BE2C (cell line): ENCODE measurements at regions not wholly inside any gene's neighbourhood (a gene's known extent, or its start where the extent isn't known, plus 50 kb on each side); places are given as distances from the start of the nearest gene placed in this dataset.

Experiments
- DNase-seq: peaks from one replicate; pipeline ENCODE4 v3.0.0-alpha.2; 2020
- H3K27me3 ChIP-seq: fragments of 250-450 bp; sonication (Bioruptor Pico); 2 replicates; pipeline ENCODE4 v1.5.1; 2020; ENCODE audit warnings: mild to moderate bottlenecking
- H3K36me3 ChIP-seq: fragments of 250-450 bp; sonication (Bioruptor Pico); 2 replicates; pipeline ENCODE4 v1.5.1; 2020; ENCODE audit warnings: mild to moderate bottlenecking
- H3K4me1 ChIP-seq: fragments of 250-450 bp; sonication (Bioruptor Pico); 2 replicates; pipeline ENCODE4 v1.5.1; 2020
- H3K4me3 ChIP-seq: 2 replicates; pipeline ENCODE4 v1.5.1; 2011; ENCODE audit warnings: low read depth, low read length
- H3K9me3 ChIP-seq: fragments of 250-450 bp; sonication (Bioruptor Pico); 2 replicates; pipeline ENCODE4 v1.5.1; 2020
- CTCF ChIP-seq: IDR thresholded peaks from 2 replicates; pipeline ENCODE4 v1.5.1; 2012; ENCODE audit warnings: mild to moderate bottlenecking, low read depth, low read length

- no peak for DNase-seq
- H3K36me3 ChIP-seq, result no peaks in the 10 kb centered on the region
- H3K4me1 ChIP-seq, result no peaks in the 10 kb centered on the region
- H3K27me3 ChIP-seq, result no peaks in the 10 kb centered on the region
- H3K4me3 ChIP-seq, result no peak overlapping the region
- no peak for TF ChIP-seq CTCF
- H3K9me3 ChIP-seq, result no peaks in the 10 kb centered on the region
These were observed 246.7 kb downstream of the RFC3 start for GRCh38 chr13:34064456-34065205.

GRCh38 chr13:34065928-34066327 lies 248.0 kb downstream of the RFC3 start:
- no peaks in the 10 kb centered on the region for H3K9me3 ChIP-seq
- H3K36me3 ChIP-seq, result no peaks in the 10 kb centered on the region
- no peak for TF ChIP-seq CTCF
- no peak overlapping the region for H3K4me3 ChIP-seq
- no peaks in the 10 kb centered on the region for H3K27me3 ChIP-seq
- no peak for DNase-seq
- H3K4me1 ChIP-seq, result no peaks in the 10 kb centered on the region

- H3K36me3 ChIP-seq, result no peaks in the 10 kb centered on the region
- no peaks in the 10 kb centered on the region for H3K4me1 ChIP-seq
- no peak overlapping the region for H3K4me3 ChIP-seq
- no peak for TF ChIP-seq CTCF
- DNase-seq, result no peak
- H3K27me3 ChIP-seq, result no peaks in the 10 kb centered on the region
- H3K9me3 ChIP-seq, result no peaks in the 10 kb centered on the region
These were observed 248.4 kb downstream of the RFC3 start for GRCh38 chr13:34066344-34066743.

GRCh38 chr13:34070006-34070405 lies 252.1 kb downstream of the RFC3 start:
- DNase-seq, result no peak
- Histone ChIP-seq H3K4me3 (no peak overlapping the region), H3K9me3 (no peaks in the 10 kb centered on the region), H3K36me3 (no peaks in the 10 kb centered on the region), H3K4me1 (no peaks in the 10 kb centered on the region), H3K27me3 (no peaks in the 10 kb centered on the region)
- TF ChIP-seq CTCF, result no peak

- DNase-seq, result no peak
- H3K4me1 ChIP-seq, result no peaks in the 10 kb centered on the region
- no peaks in the 10 kb centered on the region for H3K27me3 ChIP-seq
- H3K4me3 ChIP-seq, result no peak overlapping the region
- no peak for TF ChIP-seq CTCF
- H3K36me3 ChIP-seq, result no peaks in the 10 kb centered on the region
- H3K9me3 ChIP-seq, result no peaks in the 10 kb centered on the region
These were observed 252.8 kb downstream of the RFC3 start for GRCh38 chr13:34070544-34071303.

GRCh38 chr13:34076319-34076718 lies 258.4 kb downstream of the RFC3 start:
- H3K27me3 ChIP-seq, result no peaks in the 10 kb centered on the region
- no peak overlapping the region for H3K4me3 ChIP-seq
- H3K4me1 ChIP-seq, result no peaks in the 10 kb centered on the region
- TF ChIP-seq CTCF, result no peak
- no peaks in the 10 kb centered on the region for H3K36me3 ChIP-seq
- no peaks in the 10 kb centered on the region for H3K9me3 ChIP-seq
- no peak for DNase-seq
